ENCODE measurements at regions not wholly inside any gene's neighbourhood (a gene's known extent, or its start where the extent isn't known, plus 50 kb on each side); places are given as distances from the start of the nearest gene placed in this dataset.
"Not testable (repeated sequence)": the region's sequence is repeated elsewhere in the genome, so short reads cannot be mapped to it uniquely, and the experiment has no call there.

DNA sequence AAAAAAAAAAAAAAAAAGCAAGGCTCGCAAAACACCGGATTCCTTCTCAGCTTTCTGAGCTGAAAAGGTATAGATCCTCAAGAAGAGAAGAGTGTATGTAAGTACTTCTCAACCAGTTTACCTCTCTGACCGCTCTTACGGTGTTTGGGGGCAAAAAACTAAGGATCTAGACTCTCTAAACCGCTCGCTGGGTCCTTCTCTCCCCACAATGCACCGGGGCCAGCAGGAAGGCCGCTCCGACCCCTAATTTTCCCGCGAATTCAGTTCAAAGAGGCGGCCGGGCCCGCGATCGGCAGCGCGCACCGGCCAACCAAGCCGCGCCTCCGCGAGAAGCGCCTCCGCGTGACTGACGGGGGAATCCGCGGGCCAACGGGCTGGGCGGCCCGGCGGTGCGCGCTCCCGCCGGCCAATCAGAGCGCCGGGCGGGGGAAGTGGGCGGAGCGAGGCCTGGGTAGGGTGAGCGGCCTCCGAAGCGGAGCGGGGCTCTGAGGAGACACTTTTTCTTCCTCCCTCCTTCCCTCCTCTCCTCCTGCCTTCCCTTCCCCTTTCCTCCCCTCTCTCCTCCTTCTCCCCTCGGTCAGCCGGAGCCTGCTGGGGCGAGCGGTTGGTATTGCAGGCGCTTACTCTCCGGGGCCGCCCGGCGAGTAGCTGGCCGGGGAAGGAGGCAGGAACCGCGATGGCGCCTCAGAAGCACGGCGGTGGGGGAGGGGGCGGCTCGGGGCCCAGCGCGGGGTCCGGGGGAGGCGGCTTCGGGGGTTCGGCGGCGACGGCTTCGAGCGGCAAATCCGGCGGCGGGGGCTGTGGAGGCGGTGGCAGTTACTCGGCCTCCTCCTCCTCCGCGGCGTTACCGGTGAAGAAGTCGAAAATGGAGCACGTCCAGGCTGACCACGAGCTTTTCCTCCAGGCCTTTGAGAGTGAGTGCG, 93.0 kb downstream of the CRLF3 start:
- not testable (repeated sequence) for DNase-seq (ENCODE audit: low spot score)

- DNase-seq (ENCODE audit: low spot score) = not testable (repeated sequence)
Measured at GRCh38 chr17:30730837-30731209, 93.7 kb downstream of the CRLF3 start.

GRCh38 chr17:30730171-30730836, 94.2 kb downstream of the CRLF3 start:
- DNase-seq (ENCODE audit: low spot score) = not testable (repeated sequence)

DNA sequence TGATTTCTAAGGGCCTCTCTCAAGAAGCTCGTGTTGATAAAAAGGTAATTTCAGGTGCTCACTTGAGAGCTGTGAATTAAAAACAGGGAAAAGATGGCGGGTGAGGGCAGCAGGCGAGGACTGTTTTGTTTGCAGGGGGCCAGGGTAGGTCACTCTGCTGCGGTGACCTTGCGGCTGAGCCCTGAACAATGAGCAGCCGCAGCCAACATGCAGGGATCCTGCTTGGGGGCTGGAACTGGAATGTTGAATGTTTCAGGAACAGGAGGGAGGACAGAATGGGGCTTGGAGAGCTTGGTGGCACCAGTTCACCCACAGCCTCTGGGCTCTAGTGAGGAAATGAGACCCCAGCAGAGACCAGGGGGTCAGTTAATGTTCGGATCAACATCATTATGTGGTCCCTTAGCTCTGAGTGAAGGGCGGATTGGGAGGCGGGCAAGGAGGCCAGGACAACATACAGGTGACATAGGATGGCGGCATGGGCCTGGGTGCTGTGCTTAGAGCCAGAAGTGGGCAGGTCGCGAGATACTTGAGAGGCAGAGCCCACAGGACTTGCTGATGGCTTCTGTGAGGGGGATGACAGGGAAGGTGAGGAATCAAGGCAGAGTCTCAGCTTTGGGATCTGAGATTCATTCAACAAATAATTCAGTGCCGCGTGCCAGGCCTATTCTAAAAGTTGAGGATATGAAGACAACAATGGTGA, 94.9 kb downstream of the CRLF3 start:
- DNase-seq (ENCODE audit: low spot score) = not testable (repeated sequence)

GRCh38 chr17:30727517-30727916, 97.0 kb downstream of the CRLF3 start:
- not testable (repeated sequence) for DNase-seq (ENCODE audit: low spot score)

GRCh38 chr17:30726734-30727133, 97.8 kb downstream of the CRLF3 start:
- DNase-seq (ENCODE audit: low spot score) = not testable (repeated sequence)

DNA sequence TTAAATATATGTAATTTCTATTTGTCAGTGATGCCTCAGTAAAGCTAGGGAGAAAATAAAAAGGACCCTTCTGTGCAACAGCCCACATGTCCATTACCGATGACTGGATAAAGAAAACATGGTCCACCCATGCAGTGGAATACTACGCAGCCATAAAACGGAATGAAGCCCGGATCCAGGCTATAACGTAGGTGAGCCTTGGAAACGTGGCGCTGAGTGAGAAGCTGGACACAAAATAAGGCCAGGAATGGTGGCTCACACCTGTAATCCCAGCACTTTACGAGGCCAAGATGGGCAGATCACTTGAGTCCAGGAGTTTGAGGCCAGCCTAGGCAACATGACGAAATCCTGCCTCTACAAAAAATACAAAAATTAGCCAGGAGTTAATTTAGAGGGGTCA, 98.2 kb downstream of the CRLF3 start:
- not testable (repeated sequence) for DNase-seq (ENCODE audit: low spot score)

DNA sequence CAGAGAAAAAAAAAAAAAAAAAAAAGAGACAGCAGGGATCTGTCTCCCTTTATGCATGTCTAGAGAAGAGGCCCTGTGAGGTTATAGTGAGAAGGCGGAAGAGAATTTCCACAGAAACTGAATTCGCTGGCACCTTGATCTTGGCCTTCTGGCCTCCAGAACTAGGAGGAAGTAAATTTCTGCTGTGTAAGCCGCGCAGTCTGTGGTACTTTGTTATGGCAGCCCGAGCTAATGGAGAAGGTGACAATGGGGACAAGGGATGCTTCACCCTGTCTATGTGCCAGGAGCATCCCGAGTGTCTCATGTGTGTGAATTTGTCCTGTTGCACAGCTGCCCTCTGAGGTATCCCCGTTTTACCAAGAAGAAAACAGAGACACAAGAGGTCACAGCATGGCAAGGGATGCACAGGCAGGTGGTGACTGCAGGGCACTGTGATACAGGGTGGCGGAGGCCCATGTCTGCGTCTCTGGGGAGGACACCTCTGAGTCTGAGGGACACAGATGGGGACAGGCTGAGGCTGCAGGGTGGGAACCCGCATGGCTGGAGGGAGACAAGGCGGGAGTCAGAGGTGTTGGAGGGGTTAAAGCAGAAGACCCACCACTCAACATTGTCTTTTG, 100.3 kb downstream of the CRLF3 start:
- DNase-seq (ENCODE audit: low spot score) = not testable (repeated sequence)

DNA sequence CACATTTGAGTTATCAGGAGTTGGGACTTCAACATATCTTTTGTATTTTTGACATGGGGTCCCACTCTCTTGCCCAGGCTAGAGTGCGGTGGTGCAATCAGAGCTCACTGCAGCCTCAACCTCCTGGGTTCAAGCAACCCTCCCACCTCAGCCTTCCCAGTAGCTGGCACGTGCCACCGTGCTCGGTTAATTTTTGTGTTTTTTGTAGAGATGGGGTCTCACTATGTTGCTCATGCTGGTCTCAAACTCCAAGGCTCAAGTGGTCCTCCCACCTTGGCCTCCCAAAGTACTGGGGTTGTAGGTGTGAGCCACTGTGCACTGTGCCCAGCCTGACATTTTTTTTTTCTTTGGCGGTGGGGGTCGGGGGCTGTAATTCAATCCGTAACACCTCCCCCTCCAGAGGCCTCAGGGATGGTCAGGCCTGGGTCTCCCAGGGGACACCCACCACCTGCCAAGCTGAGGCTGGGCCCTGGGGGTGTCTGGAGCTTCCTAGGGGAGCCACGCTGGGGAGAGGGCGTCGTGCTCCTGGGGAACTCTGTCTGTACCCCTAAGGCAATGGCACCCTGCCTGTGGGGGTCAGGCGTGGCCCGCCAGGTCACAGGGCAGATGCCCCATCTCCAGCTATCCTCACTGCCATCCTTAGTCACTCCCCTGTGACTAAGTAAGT, 102.2 kb downstream of the CRLF3 start:
- not testable (repeated sequence) for DNase-seq (ENCODE audit: low spot score)

DNA sequence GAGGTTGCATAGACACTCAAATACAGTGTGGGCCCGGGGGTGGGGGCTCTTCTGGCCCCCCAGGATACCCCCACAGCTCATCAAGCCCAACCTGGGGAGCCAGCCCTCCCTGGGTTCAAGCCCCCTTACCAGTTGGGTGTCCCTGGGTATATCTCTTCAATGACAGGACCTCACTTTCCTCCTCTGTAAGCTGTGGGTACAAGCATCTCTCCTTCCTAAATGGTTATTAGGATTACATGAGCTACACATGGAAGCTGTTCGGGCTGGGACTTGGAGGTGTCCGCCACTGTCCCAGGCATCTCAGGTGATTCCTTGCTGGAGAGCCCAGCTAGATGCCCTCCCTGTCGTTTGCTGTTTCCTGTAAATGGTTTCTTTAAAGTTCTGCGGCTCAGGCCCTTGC, 103.5 kb downstream of the CRLF3 start:
- not testable (repeated sequence) for DNase-seq (ENCODE audit: low spot score)

- no peak for DNase-seq (ENCODE audit: low spot score)
Measured at GRCh38 chr17:30720013-30720471, 104.5 kb downstream of the CRLF3 start.

GRCh38 chr17:30719131-30719973, 105.1 kb downstream of the CRLF3 start:
- not testable (repeated sequence) for DNase-seq (ENCODE audit: low spot score)

GRCh38 chr17:30718691-30719090, 105.8 kb downstream of the CRLF3 start:
- not testable (repeated sequence) for DNase-seq (ENCODE audit: low spot score)

- DNase-seq (ENCODE audit: low spot score) = not testable (repeated sequence)
Measured at GRCh38 chr17:30718099-30718447, 106.4 kb downstream of the CRLF3 start.

DNA sequence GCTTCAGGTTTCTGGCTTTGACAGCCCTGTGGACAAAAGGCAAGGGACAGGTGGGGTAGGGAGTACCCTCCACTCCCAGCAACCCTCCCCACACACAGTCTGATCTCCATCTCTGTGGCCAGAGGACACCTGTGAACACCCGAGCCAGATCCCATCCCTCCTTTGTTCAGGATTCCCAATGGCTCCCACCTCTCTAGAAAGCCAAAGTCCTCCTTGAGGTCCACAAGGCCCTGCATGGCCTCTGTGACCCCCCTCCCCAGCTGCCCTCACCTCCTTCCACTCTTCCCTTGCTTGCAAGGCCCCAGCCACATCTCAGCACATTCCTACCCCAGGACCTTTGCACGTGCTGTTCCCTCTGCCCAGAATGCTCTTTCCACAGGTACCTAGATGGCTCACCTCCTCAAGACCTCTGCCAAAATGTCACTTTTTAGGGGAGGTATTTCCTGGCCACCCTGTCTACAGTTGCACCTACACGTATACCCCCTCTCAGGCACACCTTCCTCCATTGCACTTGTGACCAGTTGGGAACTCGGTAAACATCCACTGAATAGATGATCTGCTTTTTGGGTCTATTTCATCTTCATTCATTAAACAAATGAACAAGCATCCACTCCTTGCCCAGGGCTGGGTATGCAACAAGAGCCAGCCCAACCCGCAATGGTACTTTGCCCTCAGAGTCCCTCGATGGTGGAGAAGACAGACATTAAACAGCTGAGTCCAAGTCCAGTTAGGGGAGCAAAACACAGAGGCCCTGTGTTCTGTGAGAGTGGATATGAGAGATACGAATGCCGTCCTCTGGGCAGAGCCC, 107.0 kb downstream of the CRLF3 start:
- DNase-seq (ENCODE audit: low spot score) = no peak

GRCh38 chr17:30716461-30717290, 107.8 kb downstream of the CRLF3 start:
- no peak for DNase-seq (ENCODE audit: low spot score)

GRCh38 chr17:30714825-30715622, 109.5 kb downstream of the CRLF3 start:
- DNase-seq (ENCODE audit: low spot score) = peak; percentile 50

GRCh38 chr17:30713805-30714204, 110.7 kb downstream of the CRLF3 start:
- not testable (repeated sequence) for DNase-seq (ENCODE audit: low spot score)
